Head of caudate nucleus (tissue), 42 donors: ENCODE measurements at regions not wholly inside any gene's neighbourhood (a gene's known extent, or its start where the extent isn't known, plus 50 kb on each side); places are given as distances from the start of the nearest gene placed in this dataset.

ENCODE experiments used
- DNase-seq, 42 donors: peaks; one replicate each; pipeline versions ENCODE4 v3.0.0 to v3.0.0-alpha.2; 2020 to 2021; ENCODE audit warnings: mixed read lengths in 7 of 42
- intact Hi-C: fragments of 100-400 bp; cut with DNase I; formaldehyde crosslinking; loops from one replicate; pipeline ENCODE4 v1.15.0; 2022

DNA sequence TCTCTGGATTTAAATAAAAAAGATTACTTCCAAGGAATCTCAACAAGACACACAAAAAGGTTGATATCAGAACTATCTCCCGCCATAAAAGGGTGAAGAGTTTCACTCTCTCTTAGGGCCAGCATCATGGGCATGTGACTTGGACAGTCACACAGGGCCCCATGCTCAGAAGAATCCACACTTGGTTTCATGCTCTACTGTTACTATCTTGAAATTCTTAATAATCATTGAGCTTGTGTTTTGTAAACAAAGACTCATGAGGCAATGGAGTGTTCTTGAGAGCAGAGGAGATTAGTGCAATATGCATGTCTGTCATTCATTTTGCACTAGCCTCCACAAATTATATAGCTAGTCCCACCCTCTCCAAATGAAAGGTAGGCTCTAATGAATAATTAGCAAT lies 58.4 kb downstream of the HMHB1 start:
- intact Hi-C loops: no loop called here
- DNase-seq: no peak

DNA sequence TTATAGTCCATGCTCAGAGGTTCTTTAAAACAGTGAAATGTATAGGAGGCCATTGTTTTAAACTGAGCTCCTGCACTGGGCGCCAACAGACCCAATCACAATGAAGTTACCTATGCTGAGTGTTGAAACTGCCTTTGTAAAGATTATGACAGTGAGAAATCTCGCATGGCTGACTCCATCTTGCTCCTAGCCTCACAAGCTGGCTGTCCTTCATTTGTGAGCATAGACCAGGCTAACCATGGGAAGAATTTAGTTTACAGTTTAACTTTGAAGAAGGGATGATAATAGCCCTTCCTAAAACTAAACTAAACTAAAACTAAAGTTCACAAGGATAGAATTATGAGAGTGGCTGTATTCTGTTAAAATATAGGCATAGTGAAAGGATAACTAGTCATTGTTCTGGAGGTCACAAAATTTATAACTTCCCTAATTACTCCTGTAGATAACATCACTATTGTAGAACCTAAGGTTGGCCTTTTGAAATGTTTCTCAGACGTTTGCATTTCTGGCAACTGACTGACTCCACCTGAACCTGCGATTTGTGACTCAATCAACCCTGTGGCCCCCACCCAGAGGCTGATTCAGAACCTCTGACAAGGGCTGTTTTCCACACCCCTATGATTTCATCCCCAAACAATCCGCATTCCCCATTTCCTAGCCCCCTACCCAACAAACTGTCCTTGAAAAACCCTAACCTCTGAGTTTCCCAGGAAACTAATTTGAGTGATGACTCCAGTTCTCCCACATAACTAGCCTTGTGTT lies 59.1 kb downstream of the HMHB1 start:
- no peak for DNase-seq
- intact Hi-C loops: no loop called here

DNA sequence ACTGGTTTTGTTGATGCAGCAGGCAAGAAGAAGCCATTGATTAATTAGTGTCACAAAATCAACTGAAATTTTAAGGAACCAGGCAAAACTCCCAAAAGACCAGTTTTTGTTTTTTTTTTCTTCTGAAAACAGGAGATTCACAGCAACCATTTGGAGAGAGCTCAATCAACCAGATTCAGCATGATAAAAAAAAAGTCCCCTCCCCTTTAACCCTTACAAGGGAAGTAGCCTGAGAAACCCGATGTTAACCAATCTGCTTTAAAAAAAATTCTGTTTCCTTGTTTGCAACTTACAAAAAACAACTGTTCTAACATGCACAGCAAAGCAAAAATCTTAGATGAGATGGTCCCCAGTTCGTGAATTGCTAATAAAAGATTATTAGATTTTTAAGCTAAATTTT lies 59.7 kb downstream of the HMHB1 start:
- no peak for DNase-seq
- intact Hi-C loops: no loop called here

DNA sequence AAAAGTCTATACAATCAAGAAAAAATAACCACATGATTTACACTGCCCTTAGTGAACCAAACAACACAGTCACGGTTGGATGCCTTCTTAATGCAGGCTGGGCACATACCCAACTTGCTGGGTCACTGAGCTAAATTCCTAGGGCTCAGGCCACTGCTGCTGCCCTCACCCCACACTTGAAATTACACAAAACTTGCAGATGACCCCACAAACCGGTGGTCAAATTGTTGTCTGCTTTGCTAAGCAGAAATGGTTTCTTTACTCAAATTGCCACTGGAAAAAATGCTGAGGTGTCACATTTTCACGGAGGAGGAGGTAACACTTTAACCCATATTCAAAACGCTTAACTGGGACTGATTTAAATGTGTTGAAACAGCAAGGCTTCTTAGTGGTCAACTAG lies 62.4 kb downstream of the HMHB1 start:
- intact Hi-C loops: no loop called here
- DNase-seq: peak in 1 of 42 donors; percentile 5

DNA sequence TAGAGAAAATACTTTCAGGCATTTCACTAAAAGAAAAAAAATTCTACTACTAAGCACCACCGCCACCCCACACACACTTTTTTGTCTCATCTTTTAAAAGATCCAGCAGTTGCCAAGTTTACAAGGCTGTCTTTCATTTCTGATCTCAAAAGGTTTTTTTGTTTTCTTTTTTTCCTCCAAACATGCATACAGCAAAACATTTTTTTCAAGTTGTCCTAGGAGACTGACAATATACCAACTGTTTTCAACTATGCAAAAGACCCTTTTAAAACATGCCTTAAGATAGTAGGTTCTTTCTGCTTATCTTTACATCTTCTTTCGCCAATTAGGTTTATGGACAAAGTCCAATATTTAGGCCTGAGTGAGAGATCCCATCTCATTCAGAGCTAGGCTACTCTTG lies 65.2 kb downstream of the HMHB1 start:
- intact Hi-C loops: no loop called here
- DNase-seq: no peak

DNA sequence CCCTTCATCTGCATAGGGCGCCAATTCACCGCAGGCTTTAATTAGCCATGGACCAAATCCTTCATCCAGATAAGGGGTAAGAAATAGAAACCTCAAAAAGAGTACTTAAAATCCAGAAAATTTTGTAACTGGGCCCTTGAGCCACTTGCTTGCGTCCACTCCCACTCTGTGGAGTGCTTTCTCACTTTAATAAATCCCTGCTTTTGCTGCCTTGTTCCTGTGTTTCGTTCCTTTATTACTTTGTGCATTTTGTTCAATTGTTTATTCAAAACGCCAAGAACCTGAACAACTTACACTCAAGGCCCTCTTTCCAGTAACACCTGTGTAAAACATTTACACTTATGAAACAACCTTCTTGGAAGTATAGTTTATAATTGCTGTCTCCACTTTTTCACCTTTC lies 66.5 kb downstream of the HMHB1 start:
- no peak for DNase-seq
- intact Hi-C loops: no loop called here

DNA sequence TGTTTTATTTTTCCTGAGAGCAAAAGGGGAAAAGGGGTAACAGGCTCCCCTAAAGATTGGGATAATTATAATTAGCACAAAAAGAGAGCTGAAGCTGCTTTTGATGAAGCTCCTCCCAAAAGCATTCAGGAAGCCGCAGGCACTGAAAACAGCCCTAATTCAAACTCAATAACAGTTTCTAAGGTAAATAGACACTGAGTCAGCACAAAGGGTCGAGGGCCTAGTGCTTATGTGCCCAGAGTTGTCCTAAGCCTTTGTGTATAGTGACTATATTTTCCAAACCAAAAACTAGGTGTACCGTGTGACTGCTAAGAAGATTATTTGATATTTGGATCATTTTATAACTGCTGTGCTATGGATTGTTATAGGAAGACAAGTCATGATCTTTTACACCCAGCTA lies 67.7 kb downstream of the HMHB1 start:
- DNase-seq: no peak
- intact Hi-C loops: no loop called here

DNA sequence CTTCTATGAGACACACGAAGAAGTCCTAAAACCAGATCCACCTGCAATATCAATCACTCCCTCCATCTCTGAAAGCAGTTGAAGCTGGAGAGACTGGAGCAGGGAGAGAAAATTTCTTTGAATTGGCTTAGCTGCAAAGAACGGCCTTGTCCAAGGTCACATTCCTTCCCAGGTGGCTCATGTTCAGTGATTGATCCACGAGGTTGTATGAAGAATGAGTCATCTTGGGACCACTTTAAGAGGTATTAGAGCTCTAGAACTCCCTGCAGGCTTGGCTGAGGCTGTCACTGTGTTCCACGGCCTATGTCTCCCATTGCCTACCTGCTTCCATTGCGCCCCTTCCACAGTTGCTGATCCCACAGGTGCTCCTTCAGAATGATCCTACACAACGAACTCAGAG lies 68.2 kb downstream of the HMHB1 start:
- intact Hi-C loops: no loop called here
- no peak for DNase-seq

DNA sequence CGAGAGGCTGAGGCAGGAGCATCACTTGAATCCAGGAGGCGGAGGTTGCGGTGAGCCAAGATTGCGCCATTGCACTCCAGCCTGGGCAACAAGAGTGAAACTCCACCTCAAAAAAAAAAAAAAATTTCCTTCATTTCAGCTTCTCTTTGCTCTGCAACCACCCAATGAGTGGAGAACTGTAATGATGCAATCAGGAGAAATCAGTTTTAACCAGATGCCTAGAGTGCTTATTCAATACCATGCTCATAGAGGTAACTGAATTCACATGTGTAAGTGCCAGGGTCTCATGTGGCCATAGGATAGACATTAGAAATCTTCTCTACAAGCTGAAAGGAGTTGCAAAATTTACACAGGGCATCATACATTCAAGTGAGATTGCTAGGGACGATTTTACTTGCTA lies 70.6 kb downstream of the HMHB1 start:
- intact Hi-C loops: no loop called here
- no peak for DNase-seq

DNA sequence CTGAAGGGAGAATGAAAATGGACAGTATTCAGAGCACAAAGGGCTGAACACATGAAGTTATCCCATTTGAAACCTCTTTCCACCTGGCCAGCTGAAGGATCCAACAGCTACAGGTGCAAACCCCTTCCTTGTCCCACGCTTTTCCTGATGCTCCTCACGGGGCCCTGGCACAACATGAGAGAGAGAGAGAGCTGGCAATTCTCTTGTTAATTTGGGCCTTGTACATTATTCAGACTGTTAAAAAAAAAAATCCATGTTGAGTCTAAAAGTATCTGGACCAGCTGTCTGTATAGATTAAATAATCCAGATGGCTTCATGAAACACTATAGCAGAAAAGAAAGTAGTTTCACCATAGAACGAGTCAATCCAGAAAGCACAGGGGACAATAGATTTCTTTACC lies 74.1 kb downstream of the HMHB1 start:
- intact Hi-C loops: no loop called here
- DNase-seq: no peak

DNA sequence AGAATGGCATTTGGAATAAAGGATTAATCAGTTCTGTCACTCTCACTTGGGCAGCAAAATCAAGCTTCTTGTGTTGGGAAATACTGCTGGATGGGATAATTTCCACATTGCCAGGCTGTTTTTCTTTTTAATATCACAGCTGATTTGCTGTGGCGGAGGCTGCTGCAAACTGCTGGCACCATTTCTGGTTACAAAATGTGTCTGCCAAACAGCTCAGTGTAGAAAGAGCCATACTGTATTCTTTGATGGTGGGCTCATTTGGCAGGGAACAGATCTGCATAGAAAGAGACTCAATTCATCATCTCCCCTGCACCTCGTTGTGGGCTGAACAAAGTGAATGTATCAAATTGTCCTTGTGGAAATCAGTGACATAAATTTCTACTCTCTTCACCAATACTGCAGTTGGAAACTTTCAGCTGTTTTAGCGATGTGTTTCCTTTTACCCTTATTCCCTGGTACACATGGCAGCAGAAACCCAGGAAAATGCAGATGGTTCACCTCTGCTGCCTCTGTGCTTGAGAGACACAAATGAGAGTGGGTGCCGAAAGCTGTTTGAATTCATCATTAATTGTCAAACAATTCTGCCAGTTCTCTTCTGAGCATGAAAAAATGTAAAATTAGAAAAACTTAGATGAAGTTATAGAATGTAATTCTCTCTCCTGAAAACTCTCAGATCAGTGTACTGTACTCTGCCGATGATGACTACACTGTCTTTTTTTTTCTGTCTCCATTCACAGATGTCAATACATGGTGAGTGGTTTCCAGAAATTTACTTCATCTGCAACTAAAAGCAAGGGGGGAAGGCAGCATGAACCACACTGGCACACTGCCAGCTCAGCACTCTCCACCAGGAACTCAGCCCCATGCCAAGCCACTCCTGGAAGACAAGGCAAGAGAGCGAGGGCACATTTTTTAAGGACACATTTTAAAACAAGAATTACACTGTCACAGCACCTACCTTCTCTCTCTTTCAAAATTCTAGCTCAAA lies 75.0 kb downstream of the HMHB1 start:
- intact Hi-C loops: no loop called here
- DNase-seq: peak in 41 of 42 donors; percentile 8 to 74 (median 41)

DNA sequence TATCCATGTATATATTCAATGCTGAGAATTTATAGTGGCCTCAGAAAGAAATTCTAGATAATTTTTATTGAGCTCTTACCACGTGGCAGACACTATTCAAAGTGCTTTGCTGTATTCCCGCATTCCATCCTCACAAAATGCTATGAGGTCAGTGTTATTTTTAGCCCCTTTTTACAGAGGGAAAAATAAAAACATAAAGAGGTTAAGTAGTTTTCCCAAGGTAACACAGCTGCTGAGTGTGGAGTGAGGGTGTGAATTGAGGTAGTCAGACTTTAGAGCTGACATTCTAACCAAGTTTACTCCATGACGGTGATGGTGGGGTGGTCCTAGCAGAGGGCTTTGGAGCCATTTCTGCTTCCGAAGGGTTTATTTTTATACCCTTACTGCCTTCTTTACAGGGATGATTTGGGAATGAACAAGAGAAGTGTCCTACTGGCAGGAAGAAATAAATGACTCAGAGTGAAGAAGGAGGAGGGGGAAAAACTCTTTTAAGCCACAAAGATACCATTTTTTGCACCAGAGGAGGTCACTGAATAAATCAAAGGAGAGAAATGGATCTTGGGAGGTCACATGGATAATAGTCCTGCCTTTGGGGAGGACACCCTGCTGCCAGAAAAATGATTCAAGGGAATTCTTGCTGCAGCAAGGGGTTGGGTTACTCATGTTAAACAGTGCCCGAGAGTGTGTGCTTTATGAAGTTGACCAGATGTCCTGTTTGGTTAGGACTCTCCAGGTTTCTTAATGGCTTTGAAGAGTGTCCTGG lies 76.1 kb downstream of the HMHB1 start:
- no peak for DNase-seq
- intact Hi-C loops: no loop called here

DNA sequence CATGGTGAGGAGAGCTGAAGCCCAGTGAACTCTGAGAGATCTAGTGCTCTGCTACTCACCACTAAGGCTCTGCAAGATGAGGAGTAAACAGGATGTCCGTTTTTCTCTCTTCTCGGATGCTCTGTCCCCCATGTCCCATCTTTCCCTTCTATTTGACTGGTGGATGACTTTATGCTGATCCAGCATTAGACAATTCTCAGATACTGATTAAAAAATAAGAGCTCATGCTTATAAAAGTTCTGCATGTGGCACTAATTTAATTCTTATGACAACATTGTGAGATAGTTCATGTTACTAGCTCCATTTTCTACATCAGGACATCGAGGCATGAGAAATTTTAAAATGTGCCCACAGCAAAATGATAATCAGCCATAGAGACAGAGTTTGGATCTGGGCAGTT lies 77.0 kb downstream of the HMHB1 start:
- DNase-seq: no peak
- intact Hi-C loops: no loop called here

DNA sequence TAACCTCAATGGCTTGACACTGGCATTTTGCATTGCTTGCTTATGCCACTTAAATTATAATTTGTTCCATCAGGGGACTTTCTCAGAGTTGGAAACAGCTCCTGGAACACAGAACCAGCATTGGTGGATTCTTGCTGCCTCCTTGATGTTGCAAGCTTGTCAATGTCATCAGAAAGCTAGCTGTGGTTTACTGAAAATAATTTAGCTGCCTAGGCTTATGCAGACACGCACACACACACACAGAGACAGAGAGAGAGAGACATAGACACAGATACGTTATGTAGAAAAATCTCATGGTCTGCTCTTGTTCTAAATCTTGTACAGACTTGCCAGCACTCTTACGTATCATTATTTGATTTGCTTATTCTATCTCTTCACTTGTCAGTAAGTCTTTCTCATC lies 78.0 kb downstream of the HMHB1 start:
- intact Hi-C loops: no loop called here
- DNase-seq: no peak

DNA sequence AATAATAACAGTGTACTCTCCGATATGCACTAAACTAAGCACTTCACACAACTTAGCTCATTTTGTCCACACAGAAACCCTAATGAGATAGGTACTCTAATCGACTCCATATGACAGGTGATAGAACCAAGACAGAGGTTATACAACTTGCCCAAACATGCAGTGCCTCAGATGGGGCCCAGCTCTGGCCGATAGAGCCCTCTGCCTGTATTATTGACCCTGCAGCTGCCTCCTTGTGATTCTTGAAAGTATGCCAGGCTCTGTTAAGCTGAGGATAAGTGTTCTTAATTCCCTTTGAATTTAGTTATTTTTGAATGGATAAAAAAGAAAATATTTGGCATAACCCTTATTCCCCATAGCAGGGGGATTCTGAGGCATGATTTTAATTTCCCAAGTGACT lies 78.5 kb downstream of the HMHB1 start:
- intact Hi-C loops: no loop called here
- DNase-seq: no peak

DNA sequence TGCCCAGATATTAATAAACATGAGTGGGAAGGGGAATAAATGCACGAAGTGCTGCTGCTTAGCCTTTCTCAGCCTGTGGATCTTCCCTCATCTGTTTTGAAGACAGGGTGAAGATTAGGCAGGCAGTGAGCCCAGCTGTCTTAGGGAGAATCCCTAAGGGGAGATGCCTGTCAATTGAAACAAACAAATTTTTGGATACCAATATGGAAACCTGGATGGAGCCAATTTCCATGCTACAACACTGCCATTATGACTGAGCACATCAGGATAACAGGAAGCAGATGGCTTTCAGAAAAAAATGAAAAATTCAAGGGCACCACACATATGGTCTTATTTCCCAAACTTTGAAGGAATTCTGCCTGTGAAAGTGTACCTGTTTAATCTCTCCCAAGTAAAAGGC lies 80.3 kb downstream of the HMHB1 start:
- intact Hi-C loops: no loop called here

DNA sequence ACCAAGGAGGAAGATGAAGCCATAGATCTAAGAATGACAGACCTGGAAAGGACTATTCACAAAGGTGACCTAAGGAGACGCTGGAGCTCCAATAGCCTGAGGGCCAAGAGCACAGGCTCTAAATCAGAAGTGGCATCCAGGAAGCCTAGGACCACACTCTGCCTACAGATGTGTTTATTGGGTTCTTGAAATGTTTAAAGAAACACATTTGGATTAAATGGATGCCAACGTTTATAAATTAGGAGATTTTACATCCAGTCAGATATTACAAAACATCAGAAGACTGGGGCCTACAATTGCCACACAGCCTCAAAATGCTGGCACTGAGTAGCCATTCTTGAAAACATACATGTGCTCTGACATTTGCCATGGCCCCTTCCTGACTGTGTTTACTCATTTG lies 80.9 kb downstream of the HMHB1 start:
- intact Hi-C loops: no loop called here
- no peak for DNase-seq

More for the DNA sequence above, 80.3 kb downstream of the HMHB1 start:
- no peak for DNase-seq

DNA sequence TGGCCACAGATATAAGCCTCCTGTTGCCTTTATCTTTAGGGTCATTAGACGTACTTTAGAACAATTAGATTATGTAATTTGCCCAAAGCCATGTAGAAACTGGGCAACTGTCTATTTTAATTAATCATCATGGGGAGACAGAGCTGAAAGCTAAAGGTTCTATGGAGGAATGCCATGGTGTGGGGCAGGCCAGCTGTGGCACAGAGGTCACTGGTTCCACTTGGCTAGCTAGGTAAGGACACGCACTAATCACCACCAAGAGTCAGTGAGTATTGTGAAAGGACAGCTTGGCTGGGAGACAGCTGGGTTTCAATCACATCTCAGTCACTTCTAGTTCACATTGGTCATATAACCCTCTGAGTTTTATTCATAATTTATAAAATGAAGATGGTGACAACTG lies 81.7 kb downstream of the HMHB1 start:
- intact Hi-C loops: no loop called here
- no peak for DNase-seq

DNA sequence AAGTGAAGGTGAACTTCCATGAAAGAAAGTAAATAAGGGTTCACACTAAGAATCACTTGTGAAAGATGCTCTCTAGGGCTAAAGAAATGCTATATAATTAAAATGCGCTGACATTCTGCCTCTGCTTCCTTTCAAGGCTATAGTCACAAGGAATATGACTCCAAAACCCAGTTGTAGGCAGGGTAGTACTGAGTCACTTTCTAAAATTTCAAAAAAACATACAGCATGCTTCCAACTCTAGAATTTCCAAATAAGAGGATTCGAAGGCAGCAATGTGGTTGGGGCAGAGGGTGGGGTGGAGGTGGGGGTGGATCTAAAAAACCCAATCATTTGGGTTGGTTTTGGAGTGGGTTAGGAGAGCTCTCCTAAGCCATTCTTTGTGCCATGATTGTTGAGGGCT lies 84.6 kb downstream of the HMHB1 start:
- intact Hi-C loops: no loop called here

DNA sequence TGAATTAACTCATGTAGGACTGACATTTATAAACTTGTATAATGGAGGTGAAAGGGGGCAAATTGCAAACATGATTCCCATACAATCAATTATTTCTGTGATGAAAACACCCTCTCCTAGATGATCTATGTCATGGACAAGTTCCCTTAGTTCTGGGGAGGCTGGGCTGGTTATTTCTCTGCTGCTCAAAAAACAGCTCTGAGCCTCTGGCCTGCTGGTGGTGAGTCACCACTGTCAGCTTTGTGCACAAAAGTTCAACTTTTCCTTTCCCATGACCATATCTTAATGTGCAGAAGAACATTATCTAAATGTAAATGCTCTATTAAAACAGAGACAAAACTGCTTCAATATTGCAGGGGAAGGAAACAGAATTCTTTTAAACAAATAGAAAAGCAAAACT lies 85.0 kb downstream of the HMHB1 start:
- DNase-seq: no peak
- intact Hi-C loops: no loop called here

More for the DNA sequence above, 84.6 kb downstream of the HMHB1 start:
- DNase-seq: no peak
